Prostate gland (tissue), 2 donors: ENCODE measurements at regions not wholly inside any gene's neighbourhood (a gene's known extent, or its start where the extent isn't known, plus 50 kb on each side); places are given as distances from the start of the nearest gene placed in this dataset.

Source experiments
- CTCF ChIP-seq, 4 experiments: fragments of 200-600 bp in 2 of 4; fragments of 450-650 bp in 2 of 4; sonication (generic) in 2 of 4; IDR thresholded peaks; 1 replicate in 3 of 4; 2 replicates in 1 of 4; pipeline ENCODE4 v1.5.1; 2016 to 2019; ENCODE audit warnings: antibody characterized with exemption in 4 of 4, mild to moderate bottlenecking in 2 of 4, moderate library complexity in 2 of 4
- POLR2A ChIP-seq: fragments of 450-650 bp; IDR thresholded peaks from one replicate; pipeline ENCODE4 v1.6.1; 2016; ENCODE audit warnings: antibody characterized with exemption, mild to moderate bottlenecking

- TF ChIP-seq CTCF (IDR thresholded peaks at IDR 0.05) (no peak), POLR2A (no peak)
These were observed 74.9 kb upstream of the XCR1 start for GRCh38 chr3:46102059-46102779.
